Hematopoietic multipotent progenitor cell treated with erythropoietin and hydrocortisone succinate and interleukin-3 and kit ligand, for 6 days (in vitro differentiated cells): ENCODE measurements at regions not wholly inside any gene's neighbourhood (a gene's known extent, or its start where the extent isn't known, plus 50 kb on each side); places are given as distances from the start of the nearest gene placed in this dataset.

Experiments used
- DNase-seq: peaks from one replicate; pipeline ENCODE4 v3.0.0-alpha.2; 2015

DNA sequence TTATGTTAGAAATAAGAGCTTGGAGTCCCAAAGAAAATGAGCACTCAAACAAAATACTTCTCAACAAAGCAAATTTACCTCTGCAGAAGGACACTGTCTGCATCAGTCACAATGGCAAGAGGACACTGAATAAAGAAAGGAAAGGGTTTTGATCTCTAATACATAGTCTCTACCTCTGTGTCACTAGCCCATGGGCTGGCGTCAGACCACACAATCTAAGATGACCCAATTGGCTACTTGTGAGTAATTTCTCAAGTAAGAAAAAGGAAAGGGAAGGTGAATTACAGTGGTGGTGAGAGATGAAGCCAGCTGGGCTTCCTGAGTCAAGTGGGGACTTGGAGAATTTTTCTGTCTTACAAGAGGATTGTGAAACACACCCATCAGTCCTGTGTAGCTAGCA is 257.9 kb upstream of the AMELY start:
- DNase-seq = no peak

DNA sequence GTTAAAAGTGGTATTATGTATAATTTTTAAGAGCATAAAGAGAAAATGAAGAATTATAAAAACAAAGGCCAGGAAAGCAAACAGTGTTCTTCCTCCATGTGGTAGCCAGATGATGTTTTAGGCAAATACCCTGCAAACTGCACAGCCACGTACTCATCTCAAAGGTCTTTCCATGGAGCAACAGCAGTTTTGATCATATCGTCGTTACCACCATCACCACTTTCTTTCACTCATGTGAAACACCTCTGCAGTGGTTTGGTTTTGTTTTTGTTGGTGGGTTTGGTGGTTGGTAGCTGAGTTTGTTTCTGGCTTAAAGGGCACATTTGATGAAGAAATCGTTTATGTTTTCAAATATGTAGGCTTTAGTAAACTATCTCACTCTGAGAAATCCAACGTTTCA is 229.9 kb upstream of the AMELY start:
- no peak for DNase-seq
